Transverse colon (tissue), 4 donors: ENCODE measurements at regions not wholly inside any gene's neighbourhood (a gene's known extent, or its start where the extent isn't known, plus 50 kb on each side); places are given as distances from the start of the nearest gene placed in this dataset.

Experiments
- DNase-seq: peaks from one replicate; pipeline ENCODE4 v3.0.0-alpha.2; 2019
- H3K27ac ChIP-seq, 4 donors: fragments of 200-600 bp; sonication (generic); 2 replicates each; pipeline ENCODE4 v1.5.1; 2016 to 2018; ENCODE audit warnings: inconsistent platforms in 4 of 4
- H3K27me3 ChIP-seq: fragments of 200-600 bp; sonication (generic); 2 replicates; pipeline ENCODE4 v1.5.1; 2017; ENCODE audit warnings: inconsistent platforms
- H3K36me3 ChIP-seq, 4 donors: fragments of 200-600 bp; sonication (generic); 2 replicates each; pipeline ENCODE4 v1.5.1; 2017 to 2019; ENCODE audit warnings: inconsistent platforms in 4 of 4
- H3K4me1 ChIP-seq, 4 donors: fragments of 200-600 bp; sonication (generic); 2 replicates each; pipeline ENCODE4 v1.5.1; 2017 to 2020; ENCODE audit warnings: inconsistent platforms in 4 of 4
- H3K4me3 ChIP-seq, 4 donors: fragments of 200-600 bp; sonication (generic); 1 replicate in 1 of 4; 2 replicates in 3 of 4; pipeline versions ENCODE4 v1.5.1 to v1.6.1; 2017 to 2019; ENCODE audit warnings: inconsistent platforms in 4 of 4
- H3K9me3 ChIP-seq, 2 donors: fragments of 200-600 bp; sonication (generic); 2 replicates each; pipeline ENCODE4 v1.5.1; 2017 to 2019; ENCODE audit warnings: inconsistent platforms in 2 of 2
- CTCF ChIP-seq, 5 experiments: fragments of 200-600 bp in 3 of 5; fragments of 450-650 bp in 2 of 5; sonication (generic) in 3 of 5; IDR thresholded peaks; 1 replicate in 2 of 5; 2 replicates in 3 of 5; pipeline ENCODE4 v1.5.1; 2016 to 2017; ENCODE audit warnings: antibody characterized with exemption in 5 of 5, inconsistent platforms in 3 of 5, mild to moderate bottlenecking in 2 of 5, moderate library complexity in 1 of 5
- EP300 ChIP-seq: sonication (generic); formaldehyde crosslinking; IDR thresholded peaks from one replicate; pipeline ENCODE4 v1.6.1; 2017; ENCODE audit warnings: antibody characterized with exemption, low read depth
- POLR2A ChIP-seq: fragments of 450-650 bp; IDR thresholded peaks from one replicate; pipeline ENCODE4 v1.6.1; 2016; ENCODE audit warnings: antibody characterized with exemption, mild to moderate bottlenecking, moderate library complexity
- POLR2AphosphoS5 ChIP-seq, 3 donors: sonication (generic); formaldehyde crosslinking; IDR thresholded peaks; one replicate each; pipeline ENCODE4 v1.6.1; 2016; ENCODE audit warnings: antibody characterized with exemption in 3 of 3
- WGBS, 2 donors: methylation state at CpG; one replicate each; pipeline ENCODE4 v1.1.5; 2018; ENCODE audit warnings: low coverage in 1 of 2; 5-methylcytosine and 5-hydroxymethylcytosine counted together
- in situ Hi-C, 4 donors: fragments of 200-750 bp; cut with MboI; loops; one replicate each; pipeline versions ENCODE4 v1.15.0 to v1.15.1; 2017; ENCODE audit warnings: low sequenced_read_pairs in 3 of 4, low pct_ligation_motif_present in 1 of 4, low pct_unique_long_range_greater_than_20kb in 1 of 4
- intact Hi-C: fragments of 100-400 bp; cut with DNase I; formaldehyde crosslinking; loops from one replicate; pipeline ENCODE4 v1.15.1; 2023; ENCODE audit warnings: low total_unique reads

- Histone ChIP-seq H3K4me3 (no peak overlapping the region), H3K27me3 (no peaks in the 10 kb centered on the region), H3K9me3 (no peaks in the 10 kb centered on the region), H3K36me3 (no peaks in the 10 kb centered on the region), H3K27ac (no peak overlapping the region), H3K4me1 (peaks cover 0 to 15% (median 4%) of the 10 kb centered on the region in 4 donors)
- TF ChIP-seq POLR2A: no peak
- no peak for TF ChIP-seq EP300
- no peak for TF ChIP-seq CTCF (IDR thresholded peaks at IDR 0.05)
- no peak for TF ChIP-seq POLR2AphosphoS5 (IDR thresholded peaks at IDR 0.05)
- no peak for DNase-seq
- intact Hi-C loops: no loop called here
- in situ Hi-C loops: loop anchor here in 3 of 4 donors (10.0 to 25.0 kb wide), 4 partner anchors 295 to 575 kb away; no protein-coding TSS in a partner anchor
- WGBS, 2 donors: 76 to 82% methylated on average over 2 to 3 of the region's 3 CpGs
Observed at GRCh38 chr7:106169821-106170610, 57.9 kb upstream of the SYPL1 start.

GRCh38 chr7:106167439-106168136, 55.5 kb upstream of the SYPL1 start:
- peaks cover 0 to 15% (median 4%) of the 10 kb centered on the region in 4 donors for H3K4me1 ChIP-seq
- H3K27me3 ChIP-seq: no peaks in the 10 kb centered on the region
- 66% methylated on average over 2 to 4 of the region's 4 CpGs for WGBS, 2 donors
- peak overlapping the region in 3 of 4 donors; percentile 6 to 57 (median 26) for H3K27ac ChIP-seq
- no peak overlapping the region for H3K4me3 ChIP-seq
- TF ChIP-seq EP300: no peak
- TF ChIP-seq POLR2A: no peak
- TF ChIP-seq CTCF (IDR thresholded peaks at IDR 0.05): no peak
- in situ Hi-C loops: loop anchor here in 2 of 4 donors (25.0 kb wide), 2 partner anchors 405 to 505 kb away; no protein-coding TSS in a partner anchor
- H3K36me3 ChIP-seq: no peaks in the 10 kb centered on the region
- DNase-seq: no peak
- H3K9me3 ChIP-seq: peaks cover 0 to 9% of the 10 kb centered on the region in 2 donors
- intact Hi-C loops: no loop called here

- 53 to 61% methylated on average over 4 to 7 of the region's 7 CpGs for WGBS, 2 donors
Observed at GRCh38 chr7:106166651-106167342, 54.7 kb upstream of the SYPL1 start.

More at GRCh38 chr7:106166651-106167342, 54.7 kb upstream of the SYPL1 start:
- TF ChIP-seq EP300: no peak
- peak; percentile 77 to 86 (median 79) for TF ChIP-seq CTCF (IDR thresholded peaks at IDR 0.05)
- peaks cover 0 to 9% of the 10 kb centered on the region in 2 donors for H3K9me3 ChIP-seq
- H3K27ac ChIP-seq: peak overlapping the region in 3 of 4 donors; percentile 6 to 39 (median 26)
- H3K4me3 ChIP-seq: no peak overlapping the region
- DNase-seq: peak; percentile 38
- no peaks in the 10 kb centered on the region for H3K27me3 ChIP-seq
- intact Hi-C loops: no loop called here
- no peaks in the 10 kb centered on the region for H3K36me3 ChIP-seq
- H3K4me1 ChIP-seq: peaks cover 0 to 15% (median 4%) of the 10 kb centered on the region in 4 donors
- in situ Hi-C loops: loop anchor here in 2 of 4 donors (25.0 kb wide), 2 partner anchors 404 to 504 kb away; no protein-coding TSS in a partner anchor
